HG03139 (cell line): ENCODE measurements at regions not wholly inside any gene's neighbourhood (a gene's known extent, or its start where the extent isn't known, plus 50 kb on each side); places are given as distances from the start of the nearest gene placed in this dataset.

ENCODE experiments used
- ATAC-seq: cut with Tn5 transposase; IDR thresholded peaks from one replicate; pipeline ENCODE4 v1.9.1; 2021; ENCODE audit not compliant: unreplicated experiment

- no peak for ATAC-seq
Measured at GRCh38 chr9:19513671-19514275, 105.0 kb downstream of the ACER2 start.

GRCh38 chr9:19512103-19512832 is 103.5 kb downstream of the ACER2 start:
- no peak for ATAC-seq

DNA sequence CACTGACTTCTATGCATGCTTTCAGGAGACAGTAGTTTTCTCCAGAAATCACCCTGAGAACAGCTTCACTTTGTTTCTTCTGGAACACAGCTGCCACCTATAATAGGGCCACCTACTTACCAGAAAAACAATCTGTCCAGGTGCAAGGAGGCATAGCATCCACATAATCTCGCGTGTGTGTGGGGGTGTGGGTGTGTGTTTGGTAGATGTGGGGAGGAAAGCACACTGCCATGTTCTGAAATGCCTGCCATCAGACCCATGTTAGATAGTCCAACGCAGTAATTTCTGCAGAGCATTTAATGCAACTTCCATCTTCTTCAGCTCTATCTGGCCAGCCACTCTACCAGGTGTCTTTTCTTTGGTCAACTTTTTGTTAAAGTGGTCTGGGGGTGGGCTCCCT is 102.9 kb downstream of the ACER2 start:
- ATAC-seq: no peak

DNA sequence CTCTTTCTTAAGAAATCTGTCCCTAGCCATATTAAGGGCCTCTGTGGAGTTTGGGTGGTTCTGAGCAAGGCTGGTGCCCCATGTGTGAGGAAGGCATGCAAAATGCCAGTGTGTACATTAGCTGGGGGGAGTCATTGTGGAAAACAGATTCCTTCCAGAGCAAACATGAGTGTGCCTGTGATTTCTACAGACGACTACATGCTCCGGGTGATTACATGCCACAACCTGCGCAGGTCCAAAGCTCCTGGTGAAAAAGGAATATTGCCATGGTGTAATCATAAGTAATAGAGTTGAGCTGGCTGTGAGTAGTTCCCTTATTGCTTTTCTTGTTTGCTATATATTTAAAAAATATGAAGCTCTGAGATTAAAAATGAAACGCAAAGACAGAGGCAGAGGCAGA is 102.1 kb downstream of the ACER2 start:
- ATAC-seq: no peak
